ENCODE measurements at regions not wholly inside any gene's neighbourhood (a gene's known extent, or its start where the extent isn't known, plus 50 kb on each side); places are given as distances from the start of the nearest gene placed in this dataset.

GRCh38 chr10:78570633-78571235 is 498.0 kb upstream of the ZMIZ1 start:
- no peak overlapping the region for H3K4me3 ChIP-seq (ENCODE audit: control extremely low read depth in 1 of 5, extremely low read depth in 1 of 5, insufficient read depth in 1 of 5, low read depth in 2 of 5, low read length in 4 of 5)
- H3K9ac ChIP-seq (ENCODE audit: low read length) = no peak overlapping the region
- no peaks in the 10 kb centered on the region for H4K20me1 ChIP-seq (ENCODE audit: control insufficient read depth, insufficient read depth, low read length, poor library complexity, severe bottlenecking)
- Mint-ChIP-seq H3K9me3 (ENCODE audit: insufficient read depth) (no peaks in the 10 kb centered on the region), H3K4me3 (no peak overlapping the region), H3K27ac (no peak overlapping the region), H3K4me1 (no peaks in the 10 kb centered on the region), H3K27me3 (peaks cover 18% of the 10 kb centered on the region)
- intact Hi-C loops (cut with micrococcal nuclease) = no loop called here
- ChIA-PET CTCF (no interaction called here), POLR2A (no interaction called here)
- no peak for DNase-seq
- no peak overlapping the region for H3K4me2 ChIP-seq (replicated peaks; ENCODE audit: low read depth, low read length, poor library complexity, severe bottlenecking)
- no peaks in the 10 kb centered on the region for H3K36me3 ChIP-seq (replicated peaks in 1 of 2; ENCODE audit: control extremely low read depth in 1 of 2, control insufficient read depth in 1 of 2, extremely low read depth in 1 of 2, insufficient read depth in 2 of 2, low read length in 1 of 2)
- H2AFZ ChIP-seq (ENCODE audit: insufficient read depth, low read depth, low read length, poor library complexity, severe bottlenecking) = no peak overlapping the region
- WGBS (ENCODE audit: insufficient coverage) = 84% methylated on average over 7 of the region's 7 CpGs
- H3K27ac ChIP-seq (ENCODE audit: low read length in 2 of 2) = no peak overlapping the region
- no peaks in the 10 kb centered on the region for H3K79me2 ChIP-seq (ENCODE audit: control insufficient read depth, insufficient read depth, low read length)
- ATAC-seq (ENCODE audit: low read depth) = no peak
- H3K9me3 ChIP-seq (ENCODE audit: control extremely low read depth in 1 of 3, control insufficient read depth in 2 of 3, insufficient read depth in 1 of 3, low read length in 2 of 3) = no peaks in the 10 kb centered on the region
- peaks cover 0 to 4% (median 0%) of the 10 kb centered on the region in 4 experiments for H3K27me3 ChIP-seq (replicated peaks in 1 of 4; ENCODE audit: control extremely low read depth in 1 of 4, control insufficient read depth in 3 of 4, insufficient read depth in 4 of 4, low read length in 3 of 4)
- TF ChIP-seq EZH2 (IDR thresholded peaks at IDR 0.05; ENCODE audit: borderline replicate concordance, insufficient read depth, low read depth, low read length, poor library complexity, severe bottlenecking) = no peak
- TF ChIP-seq CTCF (IDR thresholded peaks at IDR 0.05) = no peak
- H3K4me1 ChIP-seq (ENCODE audit: control insufficient read depth in 2 of 2, insufficient read depth in 2 of 2, low read length in 2 of 2) = no peaks in the 10 kb centered on the region

GRCh38 chr10:78571286-78571685 is 497.5 kb upstream of the ZMIZ1 start:
- no peak overlapping the region for H3K4me3 Mint-ChIP-seq
- no peaks in the 10 kb centered on the region for H3K9me3 ChIP-seq (ENCODE audit: control extremely low read depth in 1 of 3, control insufficient read depth in 2 of 3, insufficient read depth in 1 of 3, low read length in 2 of 3)
- no peak overlapping the region for H3K4me3 ChIP-seq (ENCODE audit: control extremely low read depth in 1 of 5, extremely low read depth in 1 of 5, insufficient read depth in 1 of 5, low read depth in 2 of 5, low read length in 4 of 5)
- no peak overlapping the region for H3K9ac ChIP-seq (ENCODE audit: low read length)
- no peak overlapping the region for H3K27ac Mint-ChIP-seq
- no peak overlapping the region for H3K4me2 ChIP-seq (replicated peaks; ENCODE audit: low read depth, low read length, poor library complexity, severe bottlenecking)
- peaks cover 0 to 4% (median 0%) of the 10 kb centered on the region in 4 experiments for H3K27me3 ChIP-seq (replicated peaks in 1 of 4; ENCODE audit: control extremely low read depth in 1 of 4, control insufficient read depth in 3 of 4, insufficient read depth in 4 of 4, low read length in 3 of 4)
- TF ChIP-seq EZH2 (IDR thresholded peaks at IDR 0.05; ENCODE audit: borderline replicate concordance, insufficient read depth, low read depth, low read length, poor library complexity, severe bottlenecking) (no peak), CTCF (IDR thresholded peaks at IDR 0.05) (no peak)
- WGBS (ENCODE audit: insufficient coverage) = 96% methylated on average over 6 of the region's 7 CpGs
- H3K79me2 ChIP-seq (ENCODE audit: control insufficient read depth, insufficient read depth, low read length) = no peaks in the 10 kb centered on the region
- intact Hi-C loops (cut with micrococcal nuclease) = no loop called here
- ChIA-PET POLR2A (no interaction called here), CTCF (no interaction called here)
- ATAC-seq (ENCODE audit: low read depth) (no peak), DNase-seq (no peak)
- no peaks in the 10 kb centered on the region for H3K9me3 Mint-ChIP-seq (ENCODE audit: insufficient read depth)
- no peaks in the 10 kb centered on the region for H3K4me1 ChIP-seq (ENCODE audit: control insufficient read depth in 2 of 2, insufficient read depth in 2 of 2, low read length in 2 of 2)
- peaks cover 18% of the 10 kb centered on the region for H3K27me3 Mint-ChIP-seq
- no peaks in the 10 kb centered on the region for H3K36me3 ChIP-seq (replicated peaks in 1 of 2; ENCODE audit: control extremely low read depth in 1 of 2, control insufficient read depth in 1 of 2, extremely low read depth in 1 of 2, insufficient read depth in 2 of 2, low read length in 1 of 2)
- no peaks in the 10 kb centered on the region for H4K20me1 ChIP-seq (ENCODE audit: control insufficient read depth, insufficient read depth, low read length, poor library complexity, severe bottlenecking)
- H3K4me1 Mint-ChIP-seq = no peaks in the 10 kb centered on the region
- H3K27ac ChIP-seq (ENCODE audit: low read length in 2 of 2) = no peak overlapping the region
- H2AFZ ChIP-seq (ENCODE audit: insufficient read depth, low read depth, low read length, poor library complexity, severe bottlenecking) = no peak overlapping the region
